GM12892 (cell line): ENCODE measurements at regions not wholly inside any gene's neighbourhood (a gene's known extent, or its start where the extent isn't known, plus 50 kb on each side); places are given as distances from the start of the nearest gene placed in this dataset.

Experiments
- POLR2A ChIP-seq: IDR thresholded peaks from 2 replicates; pipeline ENCODE4 v1.6.1; 2011; ENCODE audit warnings: low read depth, low read length, control low read depth
- POLR2AphosphoS5 ChIP-seq: IDR thresholded peaks from 2 replicates; pipeline ENCODE4 v1.6.1; 2011; ENCODE audit warnings: low read depth, low read length, control low read depth
- TAF1 ChIP-seq: IDR thresholded peaks from 2 replicates; pipeline ENCODE4 v1.6.1; 2011; ENCODE audit warnings: low read depth, mild to moderate bottlenecking, control low read depth, low read length, borderline replicate concordance

DNA sequence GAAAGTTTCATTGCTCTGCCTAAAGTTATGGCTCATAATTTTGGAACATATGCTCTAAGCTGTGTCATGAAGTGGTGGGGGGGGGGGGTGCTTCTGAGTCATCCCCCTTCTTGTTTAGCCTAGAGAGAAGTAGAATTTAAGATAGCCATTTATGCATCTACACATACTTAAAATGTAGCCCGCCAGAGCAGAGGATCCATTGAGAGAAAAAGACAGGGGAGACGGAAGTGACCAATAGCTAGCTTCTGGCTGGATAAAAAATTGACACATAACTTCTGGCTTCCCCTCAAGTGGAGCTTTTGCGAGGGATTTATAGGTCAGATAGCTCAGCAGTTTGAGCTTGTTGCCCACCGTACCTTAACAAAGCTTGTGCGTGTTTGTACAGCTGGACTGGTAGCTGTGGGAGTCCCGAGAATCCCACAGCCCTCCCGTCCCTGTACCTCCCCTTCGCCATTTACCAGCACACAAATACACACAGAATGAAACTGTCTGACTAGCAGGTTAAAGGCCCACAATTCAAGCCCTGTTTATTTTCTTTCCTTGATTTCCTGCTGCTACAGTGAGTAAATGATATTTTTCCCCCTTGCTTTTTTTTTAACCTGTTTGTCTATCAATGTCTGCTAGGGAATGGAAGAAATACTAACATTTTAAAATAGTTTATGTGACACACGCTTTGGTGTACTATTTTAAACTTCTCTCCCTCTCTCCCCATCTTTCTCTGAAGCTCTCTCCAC is 232.6 kb upstream of the FERD3L start:
- TF ChIP-seq POLR2AphosphoS5 (no peak), POLR2A (no peak), TAF1 (no peak)
